ENCODE measurements at regions not wholly inside any gene's neighbourhood (a gene's known extent, or its start where the extent isn't known, plus 50 kb on each side); places are given as distances from the start of the nearest gene placed in this dataset.
"Not testable (repeated sequence)": the region's sequence is repeated elsewhere in the genome, so short reads cannot be mapped to it uniquely, and the experiment has no call there.

GRCh38 chr4:127469959-127470809 lies 162.6 kb upstream of the INTU start:
- no peak for DNase-seq

- not testable (repeated sequence) for DNase-seq
These were observed 154.5 kb upstream of the INTU start for GRCh38 chr4:127478271-127478670.

- DNase-seq, result peak; percentile 40
These were observed 153.6 kb upstream of the INTU start for GRCh38 chr4:127479031-127479622.

GRCh38 chr4:127482049-127482448 lies 150.7 kb upstream of the INTU start:
- DNase-seq, result no peak

GRCh38 chr4:127484117-127484516 lies 148.6 kb upstream of the INTU start:
- DNase-seq, result no peak

GRCh38 chr4:127486248-127486647 lies 146.5 kb upstream of the INTU start:
- DNase-seq, result no peak

GRCh38 chr4:127491571-127491970 lies 141.2 kb upstream of the INTU start:
- no peak for DNase-seq

GRCh38 chr4:127496875-127497274 lies 135.9 kb upstream of the INTU start:
- DNase-seq, result not testable (repeated sequence)

GRCh38 chr4:127498366-127498765 lies 134.4 kb upstream of the INTU start:
- DNase-seq, result no peak

GRCh38 chr4:127500242-127500641 lies 132.5 kb upstream of the INTU start:
- DNase-seq, result no peak

GRCh38 chr4:127501103-127501502 lies 131.7 kb upstream of the INTU start:
- no peak for DNase-seq

- no peak for DNase-seq
These were observed 129.6 kb upstream of the INTU start for GRCh38 chr4:127503111-127503510.

GRCh38 chr4:127505203-127505602 lies 127.6 kb upstream of the INTU start:
- DNase-seq, result peak; percentile 53

- no peak for DNase-seq
These were observed 126.5 kb upstream of the INTU start for GRCh38 chr4:127506283-127506682.

GRCh38 chr4:127509155-127509554 lies 123.6 kb upstream of the INTU start:
- no peak for DNase-seq

- not testable (repeated sequence) for DNase-seq
These were observed 120.1 kb upstream of the INTU start for GRCh38 chr4:127512672-127513071.

GRCh38 chr4:127515259-127515658 lies 117.5 kb upstream of the INTU start:
- DNase-seq, result not testable (repeated sequence)

- DNase-seq, result no peak
These were observed 114.7 kb upstream of the INTU start for GRCh38 chr4:127518046-127518445.

- DNase-seq, result no peak
These were observed 111.3 kb upstream of the INTU start for GRCh38 chr4:127521463-127521862.

- DNase-seq, result no peak
These were observed 109.4 kb upstream of the INTU start for GRCh38 chr4:127523369-127523768.

- DNase-seq, result no peak
These were observed 107.1 kb upstream of the INTU start for GRCh38 chr4:127525608-127526007.

GRCh38 chr4:127528302-127528701 lies 104.5 kb upstream of the INTU start:
- no peak for DNase-seq

GRCh38 chr4:127529879-127530278 lies 102.9 kb upstream of the INTU start:
- not testable (repeated sequence) for DNase-seq

- DNase-seq, result no peak
These were observed 99.6 kb upstream of the INTU start for GRCh38 chr4:127533028-127533700.
